Epithelial cell of esophagus (primary cell): ENCODE measurements at regions not wholly inside any gene's neighbourhood (a gene's known extent, or its start where the extent isn't known, plus 50 kb on each side); places are given as distances from the start of the nearest gene placed in this dataset.

Experiments
- DNase-seq: peaks from one replicate; pipeline ENCODE4 v3.0.0; 2010; ENCODE audit warnings: low read depth
- H3K4me3 ChIP-seq: 2 replicates; pipeline ENCODE4 v1.5.1; 2011; ENCODE audit warnings: mild to moderate bottlenecking, low read length, control low read depth
- CTCF ChIP-seq: IDR thresholded peaks from 2 replicates; pipeline ENCODE4 v1.5.1; 2011; ENCODE audit warnings: low read depth, mild to moderate bottlenecking, low read length, control low read depth, inconsistent platforms; ENCODE audit not compliant: insufficient read depth; ENCODE audit errors: missing control alignments

DNA sequence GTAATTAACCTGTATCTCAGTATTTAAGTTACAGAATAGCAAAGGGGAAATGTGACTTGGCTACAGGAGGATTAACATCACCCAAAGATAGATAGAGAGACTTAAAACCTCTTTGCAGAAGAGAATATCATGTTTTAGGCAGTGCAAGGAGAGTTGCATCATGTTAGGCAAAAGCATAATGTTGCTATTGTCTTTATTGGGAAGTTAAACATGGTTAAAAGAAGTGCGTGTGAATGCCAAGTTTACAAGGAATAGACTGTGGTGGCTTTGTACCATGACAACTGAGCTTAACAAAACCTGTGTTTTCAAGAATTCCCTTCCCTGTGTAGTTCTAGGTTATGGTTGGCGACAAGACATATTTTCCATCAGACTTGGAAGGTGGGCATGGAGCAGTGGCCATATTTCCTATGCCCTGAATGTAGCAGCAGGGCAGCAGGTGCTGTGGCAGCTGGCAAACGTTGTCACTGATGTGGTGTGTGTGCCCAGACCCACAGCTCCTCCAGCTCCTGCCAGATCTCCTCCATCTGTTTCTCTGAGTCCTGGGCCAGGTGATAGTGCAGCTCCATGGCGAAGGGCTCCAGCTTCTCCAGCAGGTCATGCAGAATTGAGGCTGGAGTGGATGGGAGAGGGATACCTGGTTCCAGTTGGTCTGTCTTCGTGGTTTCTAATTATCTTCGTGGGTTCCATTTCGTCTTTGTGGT lies 163.3 kb downstream of the QRSL1 start:
- H3K4me3 ChIP-seq = no peak overlapping the region
- no peak for TF ChIP-seq CTCF
- DNase-seq = no peak

GRCh38 chr6:106790935-106791334 lies 161.6 kb downstream of the QRSL1 start:
- DNase-seq = no peak

DNA sequence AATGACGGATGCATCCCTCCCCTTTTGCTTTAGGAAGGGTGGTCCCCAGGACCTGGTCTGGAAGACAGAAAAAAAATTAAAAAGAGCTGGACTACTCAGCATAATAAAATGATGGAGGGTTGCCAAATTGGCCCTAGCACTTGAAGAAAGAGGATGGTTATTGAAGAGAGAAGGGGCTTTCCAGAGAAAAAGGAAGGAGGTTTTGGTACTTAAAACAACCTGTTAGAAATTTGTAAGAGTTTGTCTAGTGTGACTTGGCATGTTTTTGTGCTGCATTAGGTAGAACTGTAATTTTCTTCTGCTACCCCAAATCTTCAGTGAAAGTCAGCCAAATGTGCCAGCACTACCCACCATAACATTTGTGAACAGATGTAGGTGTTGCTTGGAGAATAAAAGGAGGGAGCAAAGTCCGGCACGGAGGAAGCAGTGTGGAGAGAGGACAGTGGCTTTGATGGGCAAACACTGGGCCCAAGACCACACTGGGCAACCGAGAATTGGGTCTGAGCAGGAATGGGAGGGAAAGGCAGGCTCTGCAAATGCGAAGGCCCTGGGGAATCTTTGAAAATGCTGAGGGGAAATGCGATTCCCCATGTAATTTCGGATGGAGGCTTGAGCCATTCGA lies 160.9 kb downstream of the QRSL1 start:
- no peak for TF ChIP-seq CTCF
- H3K4me3 ChIP-seq = no peak overlapping the region

More at GRCh38 chr6:106790935-106791334, 161.6 kb downstream of the QRSL1 start:
- TF ChIP-seq CTCF = no peak
- H3K4me3 ChIP-seq = no peak overlapping the region

DNA sequence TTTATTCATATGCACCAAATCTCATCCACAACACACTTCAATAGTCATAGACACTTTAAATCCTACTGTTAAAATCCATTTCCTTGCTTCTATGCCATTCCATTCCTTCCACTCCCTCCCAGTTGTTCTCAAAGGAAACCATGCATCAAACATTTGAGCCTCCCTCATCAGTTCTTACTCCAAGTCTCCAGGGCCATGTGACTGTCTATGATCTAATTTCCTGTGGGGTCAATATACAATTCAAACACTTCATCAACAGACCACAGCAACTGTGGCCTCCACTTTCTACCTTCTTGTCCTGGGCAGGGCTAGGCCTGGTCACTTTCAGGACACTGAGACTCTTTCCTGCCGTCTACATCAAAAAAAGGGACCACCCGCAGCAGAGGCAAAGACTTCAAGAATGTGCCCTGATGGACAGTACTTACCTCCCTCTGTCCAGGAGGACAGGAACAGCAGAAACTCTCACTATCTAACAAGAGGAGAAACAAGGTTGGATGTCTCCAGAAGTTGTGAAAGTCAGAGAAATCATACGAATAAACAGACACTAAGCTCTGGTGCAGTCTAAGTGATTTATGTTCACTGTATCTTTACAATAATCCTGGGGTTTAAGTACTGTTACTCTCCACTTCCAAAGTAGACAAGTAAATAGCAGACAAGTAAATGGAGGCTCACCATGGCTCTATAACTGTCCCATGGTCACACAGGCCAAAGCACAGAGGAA lies 160.2 kb downstream of the QRSL1 start:
- H3K4me3 ChIP-seq = no peak overlapping the region
- no peak for DNase-seq
- no peak for TF ChIP-seq CTCF

More for the DNA sequence above, 160.9 kb downstream of the QRSL1 start:
- DNase-seq = no peak

GRCh38 chr6:106788761-106789160 lies 159.4 kb downstream of the QRSL1 start:
- no peak for DNase-seq
- H3K4me3 ChIP-seq = no peak overlapping the region
- TF ChIP-seq CTCF = no peak

- TF ChIP-seq CTCF = no peak
- no peak for DNase-seq
- no peak overlapping the region for H3K4me3 ChIP-seq
These were observed 158.2 kb downstream of the QRSL1 start for GRCh38 chr6:106787327-106788196.
